MCF 10A (cell line): ENCODE measurements at regions not wholly inside any gene's neighbourhood (a gene's known extent, or its start where the extent isn't known, plus 50 kb on each side); places are given as distances from the start of the nearest gene placed in this dataset.

ENCODE experiments used
- BruUV-seq: library from RNA; stranded (reverse); fragments of 400-500 nt; replicated peaks from 2 replicates; lab custom pipeline; 2021; lab: Mats Ljungman, UMichigan
- CTCF ChIA-PET: fragments of 300-600 bp; sonication (Branson Sonifier 250); formaldehyde crosslinking; extraction: SDS; loops from one replicate; lab custom pipeline; 2021; ENCODE audit warnings: antibody characterized with exemption, inconsistent platforms; lab: Yijun Ruan, JAX
- POLR2A ChIA-PET: fragments of 300-600, 350-650 bp; sonication (Branson Sonifier 250); formaldehyde crosslinking; extraction: SDS; loops from one replicate; lab custom pipeline; 2020; ENCODE audit warnings: antibody characterized with exemption, inconsistent platforms; lab: Yijun Ruan, JAX
- DNase-seq: peaks from one replicate; pipeline ENCODE4 v3.0.0-alpha.2; 2018; ENCODE audit not compliant: unreplicated experiment
- H3K27ac Mint-ChIP-seq: one replicate; pipeline ENCODE4 v1.8.0; 2022; ENCODE audit warnings: mild to moderate bottlenecking, low read depth, mixed read lengths; ENCODE audit not compliant: unreplicated experiment
- H3K27me3 Mint-ChIP-seq: one replicate; pipeline ENCODE4 v1.8.0; 2022; ENCODE audit warnings: mixed read lengths; ENCODE audit not compliant: insufficient read depth, unreplicated experiment
- H3K36me3 Mint-ChIP-seq: one replicate; pipeline ENCODE4 v1.8.0; 2022; ENCODE audit warnings: mild to moderate bottlenecking, moderate library complexity, mixed read lengths; ENCODE audit not compliant: insufficient read depth, unreplicated experiment
- H3K4me1 Mint-ChIP-seq: one replicate; pipeline ENCODE4 v1.8.0; 2022; ENCODE audit warnings: mixed read lengths; ENCODE audit not compliant: insufficient read depth, unreplicated experiment
- H3K4me3 Mint-ChIP-seq: one replicate; pipeline ENCODE4 v1.8.0; 2022; ENCODE audit warnings: mild to moderate bottlenecking, moderate library complexity, mixed read lengths; ENCODE audit not compliant: unreplicated experiment
- H3K9me3 Mint-ChIP-seq: one replicate; pipeline ENCODE4 v1.8.0; 2022; ENCODE audit warnings: mixed read lengths; ENCODE audit not compliant: unreplicated experiment
- CTCF ChIP-seq: fragments of 200-600 bp; IDR thresholded peaks from one replicate; pipeline ENCODE4 v1.8.0; 2022; ENCODE audit warnings: antibody characterized with exemption, mild to moderate bottlenecking; ENCODE audit not compliant: unreplicated experiment
- intact Hi-C: fragments of 100-400 bp; cut with micrococcal nuclease; formaldehyde crosslinking; loops from 2 replicates; pipeline ENCODE4 v1.14.1; 2022

- Mint-ChIP-seq H3K4me1 (peaks cover 4% of the 10 kb centered on the region), H3K27ac (no peak overlapping the region), H3K4me3 (no peak overlapping the region), H3K9me3 (no peaks in the 10 kb centered on the region), H3K36me3 (peaks cover 6% of the 10 kb centered on the region), H3K27me3 (no peaks in the 10 kb centered on the region)
- POLR2A ChIA-PET: no interaction called here
- intact Hi-C loops: no loop called here
- DNase-seq: no peak
- CTCF ChIA-PET: interaction anchor here (0.7 kb wide), 1 partner anchor 195 kb away, joined by 4 read pairs; no protein-coding TSS in a partner anchor
- TF ChIP-seq CTCF: no peak
- BruUV-seq: no TSS peak
Observed at GRCh38 chr2:223418131-223418530, 184.0 kb downstream of the SCG2 start.

- POLR2A ChIA-PET: interaction anchor here (0.6 kb wide), 1 partner anchor 113 kb away, joined by 3 read pairs; no protein-coding TSS in a partner anchor
- Mint-ChIP-seq H3K4me3 (no peak overlapping the region), H3K27ac (no peak overlapping the region), H3K36me3 (peaks cover 6% of the 10 kb centered on the region), H3K4me1 (peaks cover 4% of the 10 kb centered on the region), H3K27me3 (no peaks in the 10 kb centered on the region), H3K9me3 (no peaks in the 10 kb centered on the region)
- intact Hi-C loops: no loop called here
- BruUV-seq: no TSS peak
- TF ChIP-seq CTCF: no peak
- CTCF ChIA-PET: interaction anchor here (0.7 kb wide), 1 partner anchor 195 kb away, joined by 4 read pairs; no protein-coding TSS in a partner anchor
- DNase-seq: no peak
Observed at GRCh38 chr2:223418604-223419199, 183.5 kb downstream of the SCG2 start.

GRCh38 chr2:223420048-223420447 is 182.1 kb downstream of the SCG2 start:
- no TSS peak for BruUV-seq
- no peak overlapping the region for H3K4me3 Mint-ChIP-seq
- no peak for TF ChIP-seq CTCF
- no peak for DNase-seq
- no peaks in the 10 kb centered on the region for H3K27me3 Mint-ChIP-seq
- CTCF ChIA-PET: no interaction called here
- POLR2A ChIA-PET: no interaction called here
- intact Hi-C loops: no loop called here
- H3K27ac Mint-ChIP-seq: no peak overlapping the region
- H3K9me3 Mint-ChIP-seq: no peaks in the 10 kb centered on the region
- peaks cover 6% of the 10 kb centered on the region for H3K36me3 Mint-ChIP-seq
- H3K4me1 Mint-ChIP-seq: peaks cover 4% of the 10 kb centered on the region

- intact Hi-C loops: no loop called here
- DNase-seq: no peak
- ChIA-PET POLR2A (no interaction called here), CTCF (no interaction called here)
- Mint-ChIP-seq H3K4me1 (no peaks in the 10 kb centered on the region), H3K27ac (no peak overlapping the region), H3K9me3 (no peaks in the 10 kb centered on the region), H3K36me3 (no peaks in the 10 kb centered on the region), H3K4me3 (no peak overlapping the region), H3K27me3 (no peaks in the 10 kb centered on the region)
- no peak for TF ChIP-seq CTCF
- BruUV-seq: no TSS peak
Observed at GRCh38 chr2:223431479-223431878, 170.7 kb downstream of the SCG2 start.
